Renal cortex interstitium (tissue), 11 donors: ENCODE measurements at regions not wholly inside any gene's neighbourhood (a gene's known extent, or its start where the extent isn't known, plus 50 kb on each side); places are given as distances from the start of the nearest gene placed in this dataset.

Experiments
- DNase-seq, 11 donors: peaks; one replicate each; pipeline ENCODE4 v3.0.0-alpha.2; 2013; ENCODE audit warnings: low read depth in 9 of 11, low spot score in 4 of 11; ENCODE audit errors: extremely low read depth in 1 of 11

DNA sequence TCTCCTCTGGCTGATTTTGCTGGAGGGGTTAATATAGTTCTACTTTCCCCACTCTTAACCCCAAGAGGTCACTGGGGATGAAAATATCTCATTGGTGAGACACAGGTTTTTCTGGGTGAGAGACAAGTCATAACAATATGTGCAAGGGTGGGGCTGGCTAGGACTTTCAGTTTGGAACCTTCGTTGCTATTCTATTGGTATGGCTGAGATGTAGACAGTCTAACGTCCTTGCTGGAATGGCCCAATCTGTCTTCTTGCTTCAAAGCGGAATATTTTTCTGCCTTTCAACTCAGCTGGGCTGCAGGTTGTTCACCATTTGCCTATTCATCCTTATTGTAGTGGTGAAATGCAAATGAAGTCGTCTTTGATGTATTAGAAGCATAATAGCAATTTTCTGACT, 267.3 kb upstream of the MKI67 start:
- no peak for DNase-seq

DNA sequence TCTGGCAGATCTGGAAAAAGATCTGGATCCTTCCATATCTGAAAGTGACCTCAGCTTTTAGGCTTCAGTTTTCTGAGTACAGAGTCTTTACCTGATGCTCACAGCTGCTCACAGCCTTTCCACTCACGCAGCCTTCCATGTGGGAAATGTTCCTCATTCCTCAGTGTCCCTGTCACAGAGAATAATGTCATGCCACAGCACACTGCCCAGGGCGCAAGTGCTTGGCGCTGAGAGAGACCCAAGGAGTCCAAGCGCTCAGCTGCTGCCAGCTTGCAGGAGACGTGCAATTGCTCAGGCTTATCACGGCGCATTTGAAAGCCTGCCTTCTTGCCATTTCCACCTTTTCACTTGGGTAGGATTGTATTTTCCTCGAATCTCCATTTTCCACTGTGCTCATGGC, 271.9 kb upstream of the MKI67 start:
- DNase-seq: no peak

DNA sequence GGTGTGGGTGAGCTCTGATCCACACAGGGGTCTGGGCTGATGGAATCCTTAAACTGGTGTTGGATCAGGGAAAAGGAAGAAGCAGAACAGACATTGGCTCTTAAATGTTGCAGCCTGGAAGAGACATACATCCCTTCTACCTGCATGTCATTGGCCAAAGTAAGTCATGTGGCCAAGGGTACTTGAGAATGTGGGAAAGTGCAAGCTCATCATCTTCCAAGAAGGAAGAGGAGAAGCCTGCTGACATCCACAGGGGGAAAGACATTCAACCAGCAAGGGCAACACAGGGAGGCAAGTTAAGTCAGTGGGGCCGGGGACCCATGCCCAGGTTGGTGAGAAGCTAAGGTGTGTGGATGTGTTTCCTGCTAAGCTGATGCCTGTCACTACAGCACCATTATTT, 272.8 kb upstream of the MKI67 start:
- no peak for DNase-seq

DNA sequence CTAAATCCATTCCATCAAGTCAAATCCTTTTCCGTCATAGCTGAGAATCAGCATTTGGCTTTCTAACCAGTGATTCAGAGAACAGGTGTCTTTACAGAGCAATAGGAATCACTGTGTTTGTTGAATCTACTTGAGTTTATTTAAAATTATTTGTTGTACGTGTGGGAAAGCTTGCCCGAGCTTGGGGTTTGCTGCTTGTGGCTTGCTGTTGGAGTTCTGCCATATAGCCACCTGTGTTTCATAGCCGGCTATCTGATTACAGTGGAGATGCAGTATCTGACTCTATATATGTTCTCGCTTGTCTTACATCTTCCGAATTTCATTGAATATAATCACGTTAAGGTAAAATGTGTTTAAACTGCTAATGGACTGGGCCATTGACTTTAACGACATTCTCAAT, 274.3 kb upstream of the MKI67 start:
- no peak for DNase-seq

DNA sequence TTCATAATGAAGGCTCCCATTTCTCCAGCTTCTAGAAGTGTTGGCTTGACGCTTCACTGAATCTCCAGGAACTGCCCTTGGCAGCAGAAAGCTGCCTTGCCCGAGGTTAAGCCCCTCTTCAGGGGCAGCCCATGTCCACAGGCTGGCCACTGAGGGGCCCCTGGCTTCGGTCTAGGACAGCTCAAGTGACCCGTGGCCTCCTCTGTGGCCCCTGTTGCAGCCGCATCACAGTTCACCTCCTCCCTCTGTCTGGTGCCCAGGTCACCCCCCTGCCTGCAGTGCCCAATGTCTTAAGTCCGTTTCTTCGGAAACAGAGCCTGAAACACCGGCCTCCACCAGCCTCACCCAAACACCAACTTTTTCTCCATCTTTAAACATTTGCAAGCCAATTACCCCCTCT, 279.2 kb upstream of the MKI67 start:
- no peak for DNase-seq

DNA sequence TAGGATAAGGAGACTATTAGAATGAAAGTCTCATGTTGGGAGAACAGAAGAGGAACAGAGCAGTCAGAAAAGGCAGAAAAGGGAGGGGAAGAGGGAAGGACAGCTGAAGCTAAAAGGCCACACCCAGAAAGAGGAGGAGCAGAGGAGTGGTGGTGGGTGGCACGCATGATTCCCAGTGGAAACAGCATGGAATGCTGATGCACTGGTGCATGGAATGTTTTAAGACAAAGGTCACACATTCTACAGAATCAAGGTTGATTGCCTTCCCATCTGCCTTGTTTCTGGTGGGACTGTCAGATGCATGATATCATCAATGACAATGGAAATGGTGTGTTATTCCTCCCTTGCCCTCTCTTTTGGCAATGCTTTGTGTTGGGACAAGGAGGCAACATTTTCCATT, 285.4 kb upstream of the MKI67 start:
- no peak for DNase-seq

DNA sequence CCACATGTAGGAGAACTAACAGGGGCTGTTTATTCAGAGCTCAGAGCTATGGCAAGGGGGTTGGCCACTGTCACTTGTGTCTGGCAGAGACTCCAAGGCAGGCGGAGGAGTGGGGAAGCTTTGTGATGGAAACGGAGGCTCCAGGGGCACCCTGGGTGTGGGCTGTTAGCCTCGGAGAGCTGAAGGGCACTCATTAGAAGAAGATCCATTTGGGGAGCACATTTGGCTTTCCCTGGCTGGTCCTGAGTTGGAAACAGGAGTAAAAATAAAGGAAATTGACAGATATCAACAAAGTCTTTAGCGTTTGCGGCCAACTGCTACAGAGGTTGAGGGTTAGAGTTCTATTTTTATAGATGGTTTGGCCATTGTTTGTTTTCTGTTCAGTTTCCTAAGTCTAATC, 288.3 kb upstream of the MKI67 start:
- DNase-seq: no peak

DNA sequence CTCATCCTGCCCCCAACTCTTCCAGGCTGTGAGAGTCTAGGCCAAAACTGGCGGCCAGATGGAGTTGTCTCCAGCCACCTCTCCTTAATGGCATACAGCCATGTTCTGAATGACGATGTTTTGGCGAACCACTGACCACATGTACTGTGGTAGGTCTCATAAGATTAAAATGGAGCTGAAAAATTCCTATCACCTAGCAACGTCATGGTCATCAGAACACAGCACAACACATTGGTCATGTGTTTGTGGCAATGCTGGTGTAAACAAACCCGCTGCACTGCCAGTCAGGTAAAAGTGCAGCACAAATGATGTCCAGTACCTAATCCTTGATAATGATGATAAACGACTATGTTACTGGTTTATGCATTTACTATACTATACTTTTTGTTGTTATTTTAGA, 290.0 kb upstream of the MKI67 start:
- DNase-seq: no peak

DNA sequence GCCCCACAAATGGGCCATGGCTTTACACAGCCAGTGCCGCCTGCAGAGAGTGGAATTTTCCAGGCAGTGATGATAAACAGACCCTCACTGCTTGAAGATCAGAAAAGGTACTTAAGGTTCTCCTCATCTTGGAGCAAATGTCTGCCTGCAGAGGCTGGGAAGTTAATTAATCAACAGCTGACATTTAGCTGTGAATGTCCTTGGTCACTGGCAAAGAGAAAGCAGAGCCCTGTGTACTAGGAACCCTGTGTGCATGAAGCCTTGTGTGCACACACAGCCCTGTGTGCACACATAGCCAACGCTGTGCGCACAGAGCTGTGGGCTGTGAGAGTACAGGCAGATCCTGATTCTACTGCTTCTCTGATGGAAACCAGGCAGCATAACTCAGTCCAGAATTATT, 291.6 kb upstream of the MKI67 start:
- no peak for DNase-seq

DNA sequence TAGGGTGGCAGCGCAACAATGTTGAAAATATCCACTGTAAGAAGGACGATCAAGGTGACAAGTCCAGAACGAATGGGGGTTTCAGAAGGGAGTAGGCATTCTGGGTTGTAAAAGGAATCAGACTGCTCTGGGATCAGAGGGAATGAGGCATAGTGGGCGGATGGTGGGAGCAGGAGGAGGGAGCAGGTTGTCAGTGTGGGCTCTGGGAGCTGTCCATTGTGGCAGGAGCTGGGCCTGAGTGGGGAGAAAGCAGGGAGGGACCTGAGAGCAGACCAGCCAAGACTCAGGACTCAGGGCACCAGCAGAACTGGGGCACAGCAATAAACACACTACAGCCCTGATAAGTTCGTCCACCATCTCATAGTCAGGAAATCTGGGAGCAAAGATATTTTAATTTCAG, 292.6 kb upstream of the MKI67 start:
- no peak for DNase-seq

DNA sequence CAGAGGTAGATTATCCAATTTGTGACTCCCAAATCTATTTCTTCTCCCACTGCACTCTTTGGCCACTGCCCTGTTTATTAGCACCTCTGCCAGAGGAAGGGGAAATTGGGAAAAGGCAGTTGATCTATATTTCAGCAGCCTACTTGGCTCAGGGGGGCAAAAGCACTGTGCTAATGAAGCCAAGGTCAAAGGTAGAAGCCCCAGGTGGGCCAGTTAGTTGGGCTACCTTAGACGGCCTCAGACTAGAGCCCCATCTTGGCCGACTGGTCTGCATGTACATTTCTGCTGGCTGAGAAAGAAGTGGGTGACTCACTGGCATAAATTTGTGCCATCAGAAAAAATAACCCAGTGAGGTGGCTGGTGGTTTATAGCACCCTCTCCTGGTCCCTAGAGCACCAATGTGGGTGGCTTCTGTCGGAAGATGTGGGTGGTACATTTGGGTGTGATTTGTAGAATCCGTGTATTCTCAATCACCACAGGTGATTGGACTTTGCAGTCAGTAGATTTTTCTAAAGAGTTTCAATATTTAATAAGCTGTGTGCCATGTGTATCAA, 293.3 kb upstream of the MKI67 start:
- no peak for DNase-seq

DNA sequence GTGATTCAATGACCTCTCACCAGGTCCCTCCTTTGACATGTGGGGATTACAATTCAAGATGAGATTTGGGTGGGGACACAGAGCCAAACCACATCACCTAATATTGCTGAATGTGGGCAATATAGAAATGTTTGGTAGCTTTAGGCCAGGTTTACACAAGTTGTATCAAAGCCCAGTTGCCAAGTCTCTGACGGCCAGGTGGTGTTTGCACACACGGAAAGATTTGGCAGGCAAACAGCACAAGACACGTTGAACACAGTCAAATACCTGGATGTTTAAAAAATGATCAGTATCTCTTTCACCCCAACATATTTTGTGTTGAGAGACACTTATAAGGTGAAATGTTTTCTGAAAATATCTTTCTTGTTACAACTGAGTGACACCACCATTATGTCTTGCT, 294.4 kb upstream of the MKI67 start:
- no peak for DNase-seq

DNA sequence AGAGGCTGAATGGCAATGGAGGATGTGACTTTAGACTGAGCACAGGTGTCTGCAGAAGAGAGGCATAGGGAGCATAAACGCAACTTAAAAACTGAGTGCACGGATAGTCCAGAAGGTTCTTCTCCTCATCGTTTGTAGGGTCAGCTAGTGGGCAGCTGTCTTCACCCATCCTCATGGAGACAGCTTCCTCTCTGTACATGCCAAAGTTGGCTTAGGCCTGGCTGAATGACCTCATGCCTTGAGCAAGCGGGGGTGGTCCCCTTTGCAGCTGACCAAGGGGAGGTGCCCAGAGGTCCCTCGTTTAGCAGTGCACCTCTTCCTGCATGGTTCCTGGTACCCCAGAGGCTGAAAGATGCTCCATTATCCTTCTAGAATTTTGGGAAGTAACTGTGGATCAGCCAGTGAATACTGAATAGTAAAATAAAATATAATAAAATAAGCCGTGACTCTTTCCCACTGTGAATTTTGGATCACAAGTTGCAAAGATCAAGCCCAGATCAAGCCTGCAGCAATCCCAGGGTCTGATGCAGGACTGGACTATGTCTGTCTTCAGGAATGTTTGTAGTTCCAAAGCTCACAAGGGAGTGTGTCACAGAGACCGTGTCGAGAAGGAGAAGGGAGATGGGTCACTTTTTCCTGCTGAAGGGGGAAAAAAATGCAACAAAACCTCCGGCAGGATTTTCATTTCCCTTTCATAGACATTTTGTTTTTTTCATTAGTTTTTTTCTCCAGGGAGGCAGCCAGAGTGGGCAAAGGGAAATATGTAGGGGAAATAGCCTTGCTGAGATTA, 295.3 kb upstream of the MKI67 start:
- DNase-seq: no peak

DNA sequence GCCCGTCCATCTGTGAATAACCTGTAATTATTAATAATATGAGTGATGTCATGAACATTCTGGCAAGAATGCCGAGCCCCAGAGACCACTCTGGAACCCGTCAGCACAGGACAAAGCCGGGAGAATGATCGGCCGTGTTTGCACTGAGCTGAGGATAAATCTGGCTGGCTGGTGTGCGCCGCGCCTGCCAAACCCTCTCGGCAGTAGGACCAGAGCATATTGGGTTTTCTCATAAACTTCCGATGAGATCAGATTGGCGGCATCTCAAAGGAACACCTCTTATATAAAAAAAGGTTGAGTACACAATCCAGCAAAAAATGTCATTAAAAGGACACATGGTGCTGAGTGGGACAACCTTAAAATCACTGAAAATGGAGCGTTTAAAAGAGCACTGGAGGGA, 296.0 kb upstream of the MKI67 start:
- DNase-seq: no peak

DNA sequence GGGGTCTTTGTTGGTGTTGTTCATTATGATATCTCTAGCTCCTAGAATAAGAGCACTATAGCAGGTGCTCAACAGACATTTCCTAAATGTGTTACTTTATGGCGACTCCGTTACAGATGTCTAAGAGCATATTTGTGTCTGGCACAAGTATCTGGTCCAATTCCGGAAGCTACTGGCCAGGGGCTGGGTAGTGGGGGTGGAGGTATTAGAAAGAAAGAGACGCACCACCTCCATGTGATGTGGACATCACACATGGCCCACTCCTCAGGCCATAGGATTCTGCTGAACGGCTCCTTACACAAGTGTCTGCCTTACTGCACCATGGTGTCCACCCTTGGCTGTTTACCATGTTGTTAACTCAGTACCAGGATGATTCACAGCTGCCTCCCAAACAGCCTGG, 296.8 kb upstream of the MKI67 start:
- no peak for DNase-seq

DNA sequence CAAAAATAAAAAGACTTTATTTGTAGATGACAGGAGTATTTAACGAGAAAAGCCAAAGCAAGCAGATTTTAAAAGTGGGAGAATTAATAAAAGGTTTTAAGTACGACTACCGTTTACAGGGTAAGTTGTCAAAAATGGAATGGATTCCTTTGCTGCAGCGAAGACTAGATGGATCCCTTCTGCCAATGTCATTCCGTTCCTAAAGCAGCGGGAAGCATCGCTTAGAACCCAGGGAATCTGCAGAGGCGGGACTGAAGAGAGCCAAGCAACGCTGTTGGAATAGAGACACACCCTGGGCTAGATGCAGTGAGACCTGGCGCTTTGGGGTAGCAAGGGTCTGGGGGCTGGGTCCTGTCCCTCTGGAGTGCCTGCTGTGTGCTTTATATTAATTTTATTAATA, 303.1 kb upstream of the MKI67 start:
- DNase-seq: no peak

DNA sequence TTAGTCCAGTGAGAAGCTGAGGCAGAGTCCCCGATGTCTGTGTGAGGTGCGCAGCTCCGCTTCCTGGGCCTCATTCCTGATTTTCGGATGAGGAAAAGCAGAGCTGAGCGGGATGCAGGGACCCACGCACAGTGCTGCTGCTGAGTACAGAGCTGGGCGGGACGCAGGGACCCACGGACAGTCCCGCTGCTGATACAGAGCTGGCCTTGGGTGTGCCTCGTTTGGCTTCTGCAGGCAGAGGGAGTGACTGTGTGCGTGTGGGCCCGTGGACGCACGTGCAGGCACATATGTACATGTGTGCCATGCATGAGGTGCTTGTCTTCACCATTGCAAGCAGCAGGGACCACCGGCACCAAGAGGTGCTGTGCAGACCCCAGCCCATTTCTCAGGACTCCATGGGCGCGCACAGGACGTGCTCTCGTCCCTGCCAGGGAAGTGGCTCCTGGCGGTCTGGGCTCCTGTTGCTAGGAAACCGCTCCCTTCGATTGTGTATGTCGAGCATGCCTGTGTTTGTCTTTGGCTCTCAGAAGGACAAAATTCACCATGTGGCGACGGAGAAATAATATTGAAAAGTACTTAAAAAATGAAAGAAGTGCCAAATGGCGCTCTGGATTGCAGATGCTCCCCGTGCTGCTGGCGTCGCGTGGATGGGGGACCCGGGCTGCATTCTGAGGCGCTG, 303.8 kb upstream of the MKI67 start:
- DNase-seq: no peak

DNA sequence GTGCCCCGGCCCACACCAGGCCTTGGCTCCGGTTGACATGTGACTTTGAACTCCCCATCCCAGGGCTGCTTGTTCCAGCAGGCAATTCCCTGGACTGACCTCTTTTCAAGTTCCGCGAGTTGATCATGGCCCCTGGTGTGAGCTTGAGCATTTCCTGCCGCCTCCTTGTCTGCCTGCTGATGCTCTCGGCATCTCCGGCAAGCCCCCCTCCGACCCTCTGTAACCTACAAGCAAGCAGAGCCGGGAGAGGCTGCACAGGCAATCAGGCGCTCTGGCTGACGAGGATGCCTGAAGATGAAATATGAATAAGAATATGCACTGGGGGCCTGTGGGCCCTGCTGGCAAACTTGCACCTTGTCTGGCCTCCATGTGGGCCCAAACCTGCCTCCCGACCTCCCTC, 304.9 kb upstream of the MKI67 start:
- no peak for DNase-seq

DNA sequence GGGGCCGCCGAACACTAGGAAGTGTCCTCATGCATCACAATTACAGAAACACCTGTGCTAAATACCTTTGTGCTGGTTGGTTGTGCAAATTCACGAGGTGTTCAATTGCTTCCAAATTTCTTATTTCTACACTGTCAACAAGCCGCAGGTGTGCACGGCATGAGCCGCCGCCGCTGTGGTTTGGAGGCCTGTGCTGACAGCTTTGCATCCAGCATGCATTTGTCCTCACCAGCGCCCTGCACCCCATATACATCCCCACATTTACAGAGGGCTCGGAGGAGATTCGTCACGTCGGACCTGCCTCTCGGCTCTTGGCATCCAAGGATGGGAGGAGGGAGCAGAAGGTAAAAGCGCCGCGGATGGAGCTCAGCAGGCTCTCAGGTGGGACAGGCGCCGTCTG, 305.3 kb upstream of the MKI67 start:
- no peak for DNase-seq

DNA sequence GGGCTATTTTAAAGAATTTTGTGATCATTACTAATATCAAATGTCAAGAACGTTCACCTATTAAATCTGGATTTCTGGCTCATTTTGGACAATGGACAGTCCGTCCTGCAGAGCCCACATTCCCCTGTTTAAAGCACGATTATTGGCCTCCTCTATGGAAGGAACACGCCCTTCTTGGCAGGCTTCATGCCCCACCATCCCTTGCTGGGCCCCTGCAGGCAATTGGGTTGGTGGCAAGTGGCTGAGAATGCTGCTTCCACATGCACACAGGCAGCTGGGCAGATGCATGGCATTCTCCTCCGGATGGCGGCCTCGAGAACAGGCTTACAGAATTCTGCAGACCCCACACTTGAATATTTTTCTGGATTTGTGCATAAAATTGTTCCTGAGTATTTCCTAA, 305.8 kb upstream of the MKI67 start:
- no peak for DNase-seq

DNA sequence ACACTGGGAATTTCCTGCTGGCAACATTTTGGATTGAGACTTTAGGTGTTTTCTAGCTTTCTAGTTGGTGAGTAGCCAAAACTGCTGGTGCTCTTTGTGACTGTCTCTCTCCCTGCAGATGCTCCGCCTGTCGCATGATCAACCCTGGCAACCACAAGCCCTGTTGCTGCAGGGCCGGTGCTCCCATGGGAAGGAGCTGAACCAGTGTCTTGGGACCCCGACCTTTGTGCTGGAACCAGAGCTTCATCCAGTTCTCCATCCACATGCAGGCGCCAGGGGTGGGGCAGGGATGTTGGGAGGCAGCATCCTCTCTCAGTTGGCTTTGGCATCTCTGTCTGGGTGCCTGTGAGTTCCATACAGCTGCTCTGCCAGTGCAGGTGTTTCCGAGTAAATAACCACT, 306.2 kb upstream of the MKI67 start:
- no peak for DNase-seq
